CD8-positive, alpha-beta memory T cell (primary cell): ENCODE measurements at regions not wholly inside any gene's neighbourhood (a gene's known extent, or its start where the extent isn't known, plus 50 kb on each side); places are given as distances from the start of the nearest gene placed in this dataset.
"Not testable (repeated sequence)": the region's sequence is repeated elsewhere in the genome, so short reads cannot be mapped to it uniquely, and the experiment has no call there.

ENCODE experiments used
- CTCF ChIA-PET: fragments of 350-600 bp; sonication (Branson Sonifier 250); formaldehyde crosslinking; loops from one replicate; lab custom pipeline; 2021; ENCODE audit warnings: antibody characterized with exemption; lab: Charles Lee
- POLR2A ChIA-PET: fragments of 350-600 bp; sonication (Branson Sonifier 250); formaldehyde crosslinking; loops from one replicate; lab custom pipeline; 2021; ENCODE audit warnings: antibody characterized with exemption; lab: Charles Lee
- DNase-seq, 5 donors: peaks; one replicate each; pipeline versions ENCODE4 v3.0.0 to v3.0.0-alpha.2; 2020 to 2022; ENCODE audit warnings: mixed read lengths in 1 of 5
- H3K27ac ChIP-seq: one replicate; pipeline ENCODE4 v1.7.0; 2013; ENCODE audit warnings: low read depth, mild to moderate bottlenecking, low read length, moderate library complexity
- H3K27me3 ChIP-seq: 2 replicates; pipeline ENCODE4 v1.7.0; 2013; ENCODE audit warnings: low read length, mild to moderate bottlenecking; ENCODE audit not compliant: insufficient read depth, poor library complexity, severe bottlenecking
- H3K36me3 ChIP-seq: 2 replicates; pipeline ENCODE4 v1.7.0; 2013; ENCODE audit warnings: mild to moderate bottlenecking, low read length, moderate library complexity; ENCODE audit not compliant: insufficient read depth
- H3K4me1 ChIP-seq: 2 replicates; pipeline ENCODE4 v1.7.0; 2013; ENCODE audit warnings: mild to moderate bottlenecking, low read length, moderate library complexity; ENCODE audit not compliant: insufficient read depth
- H3K4me3 ChIP-seq: 2 replicates; pipeline ENCODE4 v1.7.0; 2013; ENCODE audit warnings: mild to moderate bottlenecking, low read length
- H3K9me3 ChIP-seq: 2 replicates; pipeline ENCODE4 v1.7.0; 2013; ENCODE audit warnings: mild to moderate bottlenecking, low read length
- H3K27ac Mint-ChIP-seq, 8 donors: one replicate each; pipeline ENCODE4 v1.8.0; 2020 to 2021; ENCODE audit warnings: mixed read lengths in 8 of 8, mild to moderate bottlenecking in 6 of 8, inconsistent platforms in 3 of 8, moderate library complexity in 3 of 8
- H3K27me3 Mint-ChIP-seq, 2 donors: one replicate each; pipeline ENCODE4 v1.8.0; 2020 to 2021; ENCODE audit warnings: mixed read lengths in 2 of 2, mild to moderate bottlenecking in 1 of 2, moderate library complexity in 1 of 2
- H3K36me3 Mint-ChIP-seq, 3 donors: one replicate each; pipeline ENCODE4 v1.8.0; 2020 to 2021; ENCODE audit warnings: mixed read lengths in 3 of 3, inconsistent platforms in 1 of 3, mild to moderate bottlenecking in 1 of 3
- H3K4me1 Mint-ChIP-seq, 3 donors: one replicate each; pipeline ENCODE4 v1.8.0; 2020 to 2021; ENCODE audit warnings: mixed read lengths in 3 of 3, inconsistent platforms in 1 of 3, mild to moderate bottlenecking in 1 of 3
- H3K4me3 Mint-ChIP-seq, 7 donors: one replicate each; pipeline ENCODE4 v1.8.0; 2020 to 2021; ENCODE audit warnings: mixed read lengths in 7 of 7, mild to moderate bottlenecking in 6 of 7, moderate library complexity in 4 of 7, inconsistent platforms in 2 of 7
- H3K9me3 Mint-ChIP-seq, 5 donors: one replicate each; pipeline ENCODE4 v1.8.0; 2020 to 2022; ENCODE audit warnings: mixed read lengths in 5 of 5, mild to moderate bottlenecking in 3 of 5, moderate library complexity in 2 of 5, inconsistent platforms in 1 of 5

DNA sequence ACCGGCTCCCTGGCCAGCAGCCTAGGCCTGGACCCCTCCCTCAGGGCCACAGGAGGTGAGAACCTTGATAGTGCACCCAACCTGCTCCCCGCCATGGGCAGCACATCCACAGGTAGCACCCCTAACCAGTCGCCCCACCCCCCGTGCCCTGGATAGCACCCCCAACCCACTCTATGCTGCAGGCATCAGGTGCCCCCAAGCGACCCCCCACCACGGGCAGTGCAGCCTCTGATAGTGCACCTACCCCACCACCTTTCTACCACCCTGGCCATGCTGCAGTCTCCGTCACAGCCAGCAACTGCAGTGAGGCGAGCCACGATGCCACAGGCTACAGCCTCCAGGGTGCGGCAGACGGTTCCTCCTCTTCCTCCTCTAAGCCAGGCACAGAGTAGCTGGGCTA lies 55.6 kb downstream of the SOWAHC start:
- no peaks in the 10 kb centered on the region for H3K9me3 Mint-ChIP-seq

DNA sequence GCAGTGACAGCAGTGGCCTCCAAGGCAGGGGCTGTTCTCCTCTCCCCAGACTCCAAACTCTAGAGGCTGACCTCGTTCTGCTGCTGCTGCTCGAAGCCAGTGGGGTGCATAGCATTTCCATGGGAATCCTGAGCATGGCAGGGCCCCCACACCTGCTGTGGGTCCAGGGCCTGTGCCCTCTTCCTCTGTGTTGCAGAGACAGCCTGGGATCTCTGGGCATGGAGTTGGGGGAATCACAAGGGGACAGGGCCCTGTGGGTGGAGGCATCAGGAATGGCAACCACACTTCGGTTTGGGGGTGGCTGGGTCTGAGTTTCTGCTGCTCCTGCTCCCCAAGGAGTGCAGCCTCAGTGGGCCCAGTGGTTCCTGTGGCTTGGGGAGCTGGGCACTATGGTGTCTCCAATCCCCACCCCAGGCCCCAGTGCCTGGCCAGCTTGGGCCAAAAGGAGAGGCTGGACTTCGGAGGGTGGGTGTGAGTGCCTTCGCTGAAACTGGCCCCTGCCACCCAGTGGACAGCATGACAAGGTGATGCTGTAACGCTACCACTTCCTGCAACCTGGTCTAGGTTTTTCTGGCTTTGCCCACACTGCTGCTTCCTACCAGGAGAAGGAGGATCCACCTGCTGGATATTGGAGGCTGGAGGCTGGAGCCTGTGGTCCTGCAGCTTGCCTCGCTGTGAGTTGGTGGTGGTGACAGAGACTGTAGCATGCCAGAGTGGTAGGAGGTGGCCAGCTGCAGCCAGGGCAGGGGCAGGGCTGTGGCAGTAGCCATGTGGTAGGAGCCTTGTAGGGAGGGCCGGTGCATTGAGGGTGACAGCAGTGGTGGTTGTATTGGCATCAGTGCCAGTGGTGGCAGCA lies 56.6 kb downstream of the SOWAHC start:
- ChIA-PET POLR2A (no interaction called here), CTCF (no interaction called here)
- DNase-seq, result no peak
- Histone ChIP-seq H3K27me3 (no peaks in the 10 kb centered on the region), H3K9me3 (no peaks in the 10 kb centered on the region), H3K27ac (no peak overlapping the region), H3K4me3 (no peak overlapping the region), H3K36me3 (no peaks in the 10 kb centered on the region), H3K4me1 (no peaks in the 10 kb centered on the region)
- H3K27ac Mint-ChIP-seq, result no peak overlapping the region
- H3K4me1 Mint-ChIP-seq, result no peaks in the 10 kb centered on the region
- no peaks in the 10 kb centered on the region for H3K9me3 Mint-ChIP-seq
- H3K36me3 Mint-ChIP-seq, result no peaks in the 10 kb centered on the region
- no peak overlapping the region for H3K4me3 Mint-ChIP-seq
- H3K27me3 Mint-ChIP-seq, result peaks cover 0 to 25% of the 10 kb centered on the region in 2 donors

More for the DNA sequence above, 55.6 kb downstream of the SOWAHC start:
- Histone ChIP-seq H3K4me1 (no peaks in the 10 kb centered on the region), H3K9me3 (no peaks in the 10 kb centered on the region), H3K27me3 (no peaks in the 10 kb centered on the region), H3K27ac (no peak overlapping the region), H3K36me3 (no peaks in the 10 kb centered on the region), H3K4me3 (no peak overlapping the region)
- ChIA-PET POLR2A (no interaction called here), CTCF (no interaction called here)
- Mint-ChIP-seq H3K27me3 (peaks cover 0 to 23% of the 10 kb centered on the region in 2 donors), H3K27ac (no peak overlapping the region), H3K4me1 (no peaks in the 10 kb centered on the region), H3K36me3 (no peaks in the 10 kb centered on the region), H3K4me3 (peak overlapping the region in 1 of 7 donors; percentile 6)
- DNase-seq, result no peak

DNA sequence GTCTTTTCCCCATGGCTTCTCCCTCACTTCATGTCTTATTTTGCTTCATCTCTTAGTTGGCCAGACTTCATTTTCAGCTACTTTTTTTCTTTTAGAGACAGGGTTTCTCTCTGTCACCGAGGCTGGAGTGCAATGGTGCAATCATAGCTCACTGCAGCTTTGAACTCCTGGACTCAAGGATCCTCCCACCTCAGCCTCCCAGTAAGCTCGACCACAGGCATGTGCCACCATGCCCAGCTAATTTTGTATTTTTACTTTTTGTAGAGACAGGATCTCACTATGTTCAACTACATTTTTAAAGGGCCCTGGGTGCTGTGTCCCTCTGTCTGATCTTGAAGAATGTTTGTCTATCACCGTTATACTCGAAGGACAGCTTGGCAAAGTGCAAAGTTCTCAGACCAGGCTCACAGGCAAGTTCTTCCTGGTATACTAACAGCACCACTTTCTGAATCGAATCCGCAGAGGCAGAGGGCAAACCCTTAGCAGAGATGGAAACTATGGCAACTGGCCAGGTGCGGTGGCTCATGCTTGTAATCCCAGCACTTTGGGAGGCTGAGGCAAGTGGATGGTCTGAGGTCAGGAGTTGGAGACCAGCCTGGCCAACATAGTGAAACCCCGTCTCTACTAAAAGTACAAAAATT lies 60.9 kb downstream of the SOWAHC start:
- Histone ChIP-seq H3K36me3 (no peaks in the 10 kb centered on the region), H3K4me3 (no peak overlapping the region), H3K27me3 (no peaks in the 10 kb centered on the region), H3K9me3 (no peaks in the 10 kb centered on the region), H3K4me1 (no peaks in the 10 kb centered on the region), H3K27ac (no peak overlapping the region)
- ChIA-PET POLR2A (no interaction called here), CTCF (no interaction called here)
- no peaks in the 10 kb centered on the region for H3K36me3 Mint-ChIP-seq
- H3K9me3 Mint-ChIP-seq, result no peaks in the 10 kb centered on the region
- no peak overlapping the region for H3K27ac Mint-ChIP-seq
- DNase-seq, result no peak
- no peaks in the 10 kb centered on the region for H3K4me1 Mint-ChIP-seq
- no peak overlapping the region for H3K4me3 Mint-ChIP-seq
- peaks cover 8 to 45% of the 10 kb centered on the region in 2 donors for H3K27me3 Mint-ChIP-seq

DNA sequence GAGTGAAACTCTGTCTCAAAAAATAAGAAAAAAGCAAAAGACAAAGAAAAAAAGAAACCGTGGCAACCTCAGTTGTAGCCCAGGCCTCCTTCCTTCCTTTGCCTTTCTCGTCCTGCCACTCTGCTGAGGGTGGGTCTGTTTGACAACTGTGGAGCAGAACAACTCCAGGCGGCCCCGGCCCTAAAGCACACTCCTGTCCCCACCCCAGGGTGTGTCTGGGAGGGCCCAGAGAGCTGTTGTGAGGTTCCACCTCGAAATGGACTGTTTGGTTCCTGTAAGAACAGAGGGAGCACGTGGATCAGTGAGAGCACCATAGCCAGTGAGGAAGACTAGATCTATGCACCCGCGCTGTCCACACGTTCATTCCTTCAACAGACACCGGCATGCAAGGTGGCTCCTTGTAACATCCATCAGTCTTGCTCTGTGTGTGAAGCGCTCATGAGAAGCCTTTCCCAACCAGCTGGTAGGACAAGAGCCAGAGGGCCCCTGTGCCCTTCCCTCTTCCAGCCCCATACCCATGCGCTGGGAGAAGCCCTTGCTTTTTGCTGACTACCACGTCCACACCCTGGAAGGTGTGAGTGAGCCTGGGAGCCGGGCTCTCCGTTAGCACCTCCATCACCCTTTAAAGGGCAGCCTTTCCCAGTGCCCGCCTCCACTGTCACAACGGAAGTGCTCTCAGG lies 61.6 kb downstream of the SOWAHC start:
- Histone ChIP-seq H3K27me3 (no peaks in the 10 kb centered on the region), H3K9me3 (no peaks in the 10 kb centered on the region), H3K36me3 (no peaks in the 10 kb centered on the region), H3K4me1 (no peaks in the 10 kb centered on the region), H3K27ac (no peak overlapping the region), H3K4me3 (no peak overlapping the region)
- DNase-seq, result no peak
- Mint-ChIP-seq H3K36me3 (no peaks in the 10 kb centered on the region), H3K27ac (no peak overlapping the region), H3K4me3 (no peak overlapping the region), H3K9me3 (no peaks in the 10 kb centered on the region), H3K27me3 (peaks cover 11 to 49% of the 10 kb centered on the region in 2 donors), H3K4me1 (no peaks in the 10 kb centered on the region)
- POLR2A ChIA-PET, result no interaction called here
- CTCF ChIA-PET, result no interaction called here

DNA sequence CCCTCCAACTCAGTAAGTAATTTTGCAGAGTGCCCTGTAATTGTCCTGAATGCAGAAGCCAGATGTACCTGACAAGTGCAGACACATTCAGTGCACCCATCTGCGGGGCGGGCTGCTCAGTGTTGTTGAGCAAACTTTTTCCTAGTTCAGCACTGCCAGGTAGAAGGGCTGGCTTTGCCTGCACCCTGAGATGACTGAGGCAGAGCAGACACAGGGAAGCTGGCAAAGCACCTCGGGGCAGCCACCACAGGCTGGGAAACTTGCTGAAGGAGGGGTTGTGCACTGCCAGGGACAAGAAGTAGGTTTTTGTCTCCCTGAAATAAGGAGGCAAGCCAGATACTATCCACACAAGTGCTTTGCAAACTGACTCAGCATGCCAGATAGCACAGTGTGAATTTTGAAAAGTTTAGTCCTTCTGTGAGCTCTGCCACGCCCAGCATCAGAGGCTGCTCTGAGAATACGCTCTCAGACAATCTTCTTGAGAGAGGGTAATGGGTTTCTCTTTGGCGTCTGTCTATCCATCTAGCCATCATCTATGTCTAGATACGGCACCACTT lies 62.3 kb downstream of the SOWAHC start:
- Histone ChIP-seq H3K36me3 (no peaks in the 10 kb centered on the region), H3K27me3 (no peaks in the 10 kb centered on the region), H3K9me3 (no peaks in the 10 kb centered on the region), H3K27ac (no peak overlapping the region), H3K4me3 (no peak overlapping the region), H3K4me1 (no peaks in the 10 kb centered on the region)
- POLR2A ChIA-PET, result no interaction called here
- Mint-ChIP-seq H3K4me1 (no peaks in the 10 kb centered on the region), H3K27me3 (peaks cover 11 to 49% of the 10 kb centered on the region in 2 donors), H3K4me3 (no peak overlapping the region), H3K9me3 (no peaks in the 10 kb centered on the region), H3K36me3 (no peaks in the 10 kb centered on the region), H3K27ac (no peak overlapping the region)
- DNase-seq, result no peak
- CTCF ChIA-PET, result no interaction called here

DNA sequence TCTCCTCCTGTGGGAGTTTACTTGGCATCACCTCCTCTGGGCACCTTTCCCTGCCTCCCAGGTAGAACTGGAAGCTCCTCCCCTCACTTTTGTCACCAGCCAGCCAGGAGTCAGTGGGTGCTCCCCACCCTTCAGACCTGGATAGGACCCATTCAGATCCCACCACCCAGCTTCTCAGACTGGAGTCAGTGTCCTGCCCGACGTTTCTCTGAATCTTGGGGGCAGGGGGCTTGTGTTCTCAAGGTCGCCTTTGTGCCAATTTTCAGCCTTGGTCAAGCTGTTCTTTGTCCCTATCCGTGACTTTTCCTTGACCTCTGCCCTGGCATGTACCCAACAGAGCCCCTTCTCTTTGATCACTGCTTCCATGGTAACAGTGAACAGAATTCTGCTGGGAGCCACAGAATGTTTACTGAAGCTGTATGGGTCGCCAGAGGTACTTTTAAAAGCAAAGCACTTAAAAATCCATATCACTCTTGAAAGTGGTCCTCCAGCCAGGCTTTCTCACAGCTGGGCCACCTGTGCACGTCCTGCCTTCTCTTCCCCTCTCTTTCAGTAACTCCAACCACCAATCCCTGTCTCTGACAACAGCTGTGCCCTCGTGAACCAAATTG lies 63.1 kb downstream of the SOWAHC start:
- H3K4me3 ChIP-seq, H3K4me1 Mint-ChIP-seq, POLR2A ChIA-PET, H3K36me3 ChIP-seq, H3K27ac Mint-ChIP-seq, DNase-seq, H3K36me3 Mint-ChIP-seq, H3K9me3 ChIP-seq, H3K4me1 ChIP-seq, H3K4me3 Mint-ChIP-seq, H3K27me3 ChIP-seq, H3K27ac ChIP-seq, H3K9me3 Mint-ChIP-seq, CTCF ChIA-PET: not testable (repeated sequence)
- H3K27me3 Mint-ChIP-seq, result peaks cover 11 to 42% of the 10 kb centered on the region in 2 donors

DNA sequence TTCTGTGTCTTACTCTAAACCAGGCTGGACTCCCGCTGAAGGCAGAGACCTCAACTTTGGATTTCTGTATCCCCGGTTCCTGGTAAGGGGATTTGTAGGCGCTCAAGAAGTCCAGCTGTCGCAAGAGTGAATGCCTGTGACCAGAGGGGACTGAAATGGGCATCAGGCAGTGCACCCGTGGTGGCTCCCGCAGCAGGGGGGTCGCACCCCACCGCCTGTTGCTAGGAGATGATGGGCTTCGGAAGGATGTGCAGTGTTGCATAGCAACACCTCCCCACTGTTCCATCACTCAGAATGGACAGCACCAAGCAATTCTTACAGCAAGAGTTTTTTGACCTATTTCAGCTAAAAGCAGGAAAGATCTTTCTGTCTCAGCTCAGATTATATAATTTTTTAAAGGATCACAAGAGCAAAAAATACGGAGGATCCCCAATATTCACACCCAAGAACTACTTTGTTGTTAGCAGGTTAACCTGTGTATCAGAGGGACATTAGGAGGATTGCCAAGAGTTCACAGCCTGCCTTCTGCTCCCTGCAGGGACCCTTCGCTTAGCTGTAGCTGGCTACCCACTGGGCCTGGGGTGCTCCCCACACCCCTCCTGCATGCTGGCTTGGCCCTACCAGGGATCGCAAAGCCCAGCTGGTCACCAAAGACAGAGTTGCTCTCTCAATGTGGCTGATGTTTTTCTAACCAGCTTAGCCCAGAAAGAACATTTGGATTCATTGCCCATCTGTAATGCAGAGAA lies 63.8 kb downstream of the SOWAHC start:
- no peaks in the 10 kb centered on the region for H3K27me3 ChIP-seq
- no peak overlapping the region for H3K27ac Mint-ChIP-seq
- H3K9me3 ChIP-seq, result no peaks in the 10 kb centered on the region
- H3K36me3 Mint-ChIP-seq, result no peaks in the 10 kb centered on the region
- DNase-seq, result no peak
- ChIA-PET CTCF (no interaction called here), POLR2A (no interaction called here)
- no peak overlapping the region for H3K4me3 ChIP-seq
- H3K9me3 Mint-ChIP-seq, result no peaks in the 10 kb centered on the region
- H3K4me3 Mint-ChIP-seq, result no peak overlapping the region
- H3K4me1 ChIP-seq, result no peaks in the 10 kb centered on the region
- no peak overlapping the region for H3K27ac ChIP-seq
- H3K36me3 ChIP-seq, result no peaks in the 10 kb centered on the region
- no peaks in the 10 kb centered on the region for H3K4me1 Mint-ChIP-seq
- peaks cover 11 to 40% of the 10 kb centered on the region in 2 donors for H3K27me3 Mint-ChIP-seq
